HUES64 (cell line): ENCODE measurements at regions not wholly inside any gene's neighbourhood (a gene's known extent, or its start where the extent isn't known, plus 50 kb on each side); places are given as distances from the start of the nearest gene placed in this dataset.

ENCODE experiments used
- H3K27ac ChIP-seq: 2 replicates; pipeline ENCODE4 v1.7.0; 2013; ENCODE audit warnings: low read depth, low read length, inconsistent platforms
- H3K27me3 ChIP-seq: 2 replicates; pipeline ENCODE4 v1.6.1; 2013; ENCODE audit warnings: mild to moderate bottlenecking, low read length; ENCODE audit not compliant: insufficient read depth
- H3K36me3 ChIP-seq: 2 replicates; pipeline ENCODE4 v1.6.1; 2013; ENCODE audit warnings: mild to moderate bottlenecking, low read length; ENCODE audit not compliant: insufficient read depth
- H3K4me1 ChIP-seq: 2 replicates; pipeline ENCODE4 v1.6.1; 2013; ENCODE audit warnings: mild to moderate bottlenecking, low read length, moderate library complexity; ENCODE audit not compliant: insufficient read depth
- H3K4me3 ChIP-seq: 2 replicates; pipeline ENCODE4 v1.5.1; 2013; ENCODE audit warnings: mild to moderate bottlenecking, low read length, moderate library complexity
- H3K9ac ChIP-seq: 2 replicates; pipeline ENCODE4 v1.6.1; 2013; ENCODE audit warnings: mild to moderate bottlenecking, low read depth, low read length
- H3K9me3 ChIP-seq: 2 replicates; pipeline ENCODE4 v1.6.1; 2013; ENCODE audit warnings: low read depth, low read length; ENCODE audit not compliant: insufficient read depth
- WGBS: fragments of 150-250, 120-280 bp; methylation state at CpG from one replicate; pipeline ENCODE4 v1.1.7; 2013; ENCODE audit warnings: missing lambda C conversion rate; 5-methylcytosine and 5-hydroxymethylcytosine counted together

- Histone ChIP-seq H3K4me1 (no peaks in the 10 kb centered on the region), H3K27me3 (no peaks in the 10 kb centered on the region), H3K9me3 (no peaks in the 10 kb centered on the region), H3K4me3 (no peak overlapping the region), H3K9ac (no peak overlapping the region), H3K27ac (no peak overlapping the region), H3K36me3 (no peaks in the 10 kb centered on the region)
- WGBS, result 89% methylated on average over 4 of the region's 4 CpGs
Observed at GRCh38 chr11:134807997-134808396, 396.0 kb upstream of the B3GAT1 start.

DNA sequence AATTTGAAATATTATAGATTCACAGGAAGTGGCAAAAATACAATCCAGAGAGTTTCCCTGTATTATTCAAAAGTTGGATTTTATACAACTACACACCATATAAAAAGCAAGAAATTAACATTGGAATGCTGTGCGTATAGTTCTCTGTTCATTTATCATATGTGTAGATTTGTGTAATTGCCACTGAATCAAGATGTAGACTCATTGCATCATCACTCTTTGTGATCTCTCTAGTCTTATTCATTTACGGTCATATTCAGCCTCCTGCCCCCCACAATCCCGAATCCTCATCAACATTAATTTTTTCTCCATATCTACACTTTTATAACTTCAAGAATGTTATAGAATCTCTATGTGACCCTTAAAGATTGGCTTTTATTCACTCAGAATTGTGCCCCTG lies 390.6 kb upstream of the B3GAT1 start:
- no peaks in the 10 kb centered on the region for H3K36me3 ChIP-seq
- H3K9ac ChIP-seq, result no peak overlapping the region
- no peak overlapping the region for H3K27ac ChIP-seq
- no peak overlapping the region for H3K4me3 ChIP-seq
- 91% methylated on average over 2 of the region's 3 CpGs for WGBS
- H3K9me3 ChIP-seq, result no peaks in the 10 kb centered on the region
- H3K27me3 ChIP-seq, result no peaks in the 10 kb centered on the region
- H3K4me1 ChIP-seq, result peaks cover 25% of the 10 kb centered on the region

- Histone ChIP-seq H3K36me3 (no peaks in the 10 kb centered on the region), H3K27me3 (no peaks in the 10 kb centered on the region), H3K27ac (no peak overlapping the region), H3K4me3 (0 out of 2 replicates have a peak overlapping the region, but pooled peaks have one; percentile 1), H3K9ac (no peak overlapping the region), H3K9me3 (no peaks in the 10 kb centered on the region), H3K4me1 (peaks cover 25% of the 10 kb centered on the region)
- 36% methylated on average over 6 of the region's 6 CpGs for WGBS
Observed at GRCh38 chr11:134802116-134802515, 390.1 kb upstream of the B3GAT1 start.

- Histone ChIP-seq H3K4me1 (peaks cover 25% of the 10 kb centered on the region), H3K9me3 (no peaks in the 10 kb centered on the region), H3K27ac (no peak overlapping the region), H3K9ac (no peak overlapping the region; the same call in 1 of the 2 replicates), H3K36me3 (no peaks in the 10 kb centered on the region), H3K4me3 (0 out of 2 replicates have a peak overlapping the region, but pooled peaks have one; percentile 1), H3K27me3 (no peaks in the 10 kb centered on the region)
- WGBS, result 32% methylated on average over 5 of the region's 5 CpGs
Observed at GRCh38 chr11:134801570-134801969, 389.5 kb upstream of the B3GAT1 start.

GRCh38 chr11:134800826-134801225 lies 388.8 kb upstream of the B3GAT1 start:
- Histone ChIP-seq H3K9ac (no peak overlapping the region), H3K36me3 (no peaks in the 10 kb centered on the region), H3K4me1 (peaks cover 25% of the 10 kb centered on the region), H3K27ac (no peak overlapping the region), H3K4me3 (no peak overlapping the region), H3K9me3 (no peaks in the 10 kb centered on the region), H3K27me3 (no peaks in the 10 kb centered on the region)
- WGBS, result 81% methylated on average over 11 of the region's 11 CpGs

DNA sequence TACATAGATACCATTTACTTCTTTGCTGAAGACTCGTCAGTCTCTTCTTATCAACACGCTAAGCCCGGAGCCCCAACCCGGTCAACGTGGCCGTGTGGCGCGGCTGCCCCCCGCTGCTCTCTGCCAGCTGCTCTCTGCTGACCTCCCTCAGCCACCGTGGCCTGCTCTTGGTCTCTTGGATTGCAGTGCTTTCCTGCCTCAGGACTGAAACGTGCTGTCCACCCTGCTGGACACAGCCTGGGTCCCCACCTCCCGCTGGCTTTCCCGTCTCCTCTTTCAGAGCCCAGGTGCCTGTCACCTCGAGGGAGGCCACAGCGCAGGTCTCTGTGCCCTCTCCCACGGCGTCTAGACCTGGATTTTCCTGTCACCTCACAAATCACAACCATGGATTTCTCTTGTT lies 388.1 kb upstream of the B3GAT1 start:
- H3K36me3 ChIP-seq, result no peaks in the 10 kb centered on the region
- H3K27ac ChIP-seq, result no peak overlapping the region
- no peak overlapping the region for H3K4me3 ChIP-seq
- no peak overlapping the region for H3K9ac ChIP-seq
- no peaks in the 10 kb centered on the region for H3K9me3 ChIP-seq
- H3K4me1 ChIP-seq, result peaks cover 25% of the 10 kb centered on the region
- H3K27me3 ChIP-seq, result no peaks in the 10 kb centered on the region
- WGBS, result 90% methylated on average over 17 of the region's 17 CpGs

GRCh38 chr11:134799386-134799785 lies 387.3 kb upstream of the B3GAT1 start:
- no peaks in the 10 kb centered on the region for H3K36me3 ChIP-seq
- no peak overlapping the region for H3K4me3 ChIP-seq
- WGBS, result 85% methylated on average over 8 of the region's 8 CpGs
- no peaks in the 10 kb centered on the region for H3K27me3 ChIP-seq
- H3K9me3 ChIP-seq, result no peaks in the 10 kb centered on the region
- no peak overlapping the region for H3K27ac ChIP-seq
- H3K4me1 ChIP-seq, result peaks cover 25% of the 10 kb centered on the region
- H3K9ac ChIP-seq, result no peak overlapping the region

- Histone ChIP-seq H3K27ac (no peak overlapping the region), H3K36me3 (no peaks in the 10 kb centered on the region), H3K4me1 (peaks cover 21% of the 10 kb centered on the region), H3K4me3 (no peak overlapping the region), H3K9me3 (no peaks in the 10 kb centered on the region), H3K27me3 (peaks cover 5% of the 10 kb centered on the region; the same call in 1 of the 2 replicates), H3K9ac (no peak overlapping the region)
- 92% methylated on average over 17 of the region's 17 CpGs for WGBS
Observed at GRCh38 chr11:134797411-134798089, 385.5 kb upstream of the B3GAT1 start.

DNA sequence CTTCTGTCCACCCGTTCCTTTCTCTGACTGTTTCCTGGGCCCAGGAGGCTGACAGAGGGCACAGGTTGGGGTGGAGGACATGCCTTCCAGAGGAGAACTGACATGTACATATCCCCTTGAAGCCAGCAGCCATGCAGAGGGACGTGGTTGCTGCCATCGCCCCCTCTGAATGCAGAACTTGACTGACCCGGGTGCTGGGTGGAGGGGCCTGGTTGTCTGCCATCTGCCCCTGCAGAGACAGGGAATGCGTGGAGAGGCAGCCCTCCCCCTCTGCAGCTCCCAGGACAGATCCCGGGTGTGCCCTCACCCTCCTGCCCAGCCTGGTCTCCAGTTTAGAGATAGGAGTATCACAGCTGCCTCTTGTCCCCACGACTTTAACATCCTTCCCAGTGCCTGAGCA lies 383.0 kb upstream of the B3GAT1 start:
- no peaks in the 10 kb centered on the region for H3K4me1 ChIP-seq
- 91% methylated on average over 7 of the region's 7 CpGs for WGBS

GRCh38 chr11:134794192-134794591 lies 382.1 kb upstream of the B3GAT1 start:
- peaks cover 5% of the 10 kb centered on the region; the same call in 1 of the 2 replicates for H3K27me3 ChIP-seq
- no peaks in the 10 kb centered on the region for H3K4me1 ChIP-seq
- 88% methylated on average over 9 of the region's 9 CpGs for WGBS
- H3K9ac ChIP-seq, result no peak overlapping the region
- no peaks in the 10 kb centered on the region for H3K36me3 ChIP-seq
- H3K9me3 ChIP-seq, result no peaks in the 10 kb centered on the region
- no peak overlapping the region for H3K27ac ChIP-seq
- no peak overlapping the region for H3K4me3 ChIP-seq

More for the DNA sequence above, 383.0 kb upstream of the B3GAT1 start:
- no peak overlapping the region for H3K9ac ChIP-seq
- H3K27ac ChIP-seq, result no peak overlapping the region
- no peak overlapping the region for H3K4me3 ChIP-seq
- H3K27me3 ChIP-seq, result peaks cover 5% of the 10 kb centered on the region; the same call in 1 of the 2 replicates
- no peaks in the 10 kb centered on the region for H3K9me3 ChIP-seq
- no peaks in the 10 kb centered on the region for H3K36me3 ChIP-seq

DNA sequence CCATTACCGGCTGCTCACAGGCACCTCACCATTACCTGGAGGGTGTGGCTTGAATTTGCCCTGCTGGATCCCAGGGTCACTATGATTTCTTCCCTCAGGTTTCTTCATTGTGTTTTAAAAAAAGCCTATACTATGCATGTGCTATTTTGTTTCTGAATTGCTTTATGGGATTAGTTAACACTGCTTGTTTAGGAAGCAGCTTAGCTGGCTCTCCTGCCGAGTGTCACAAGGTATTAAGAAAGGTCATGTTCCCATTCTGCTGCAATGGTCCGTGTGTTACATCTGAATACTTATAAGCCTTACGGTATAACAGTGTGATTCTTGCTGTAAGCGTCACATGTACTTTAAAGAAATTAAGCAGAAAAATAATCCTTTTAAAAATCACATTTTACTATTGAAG lies 380.6 kb upstream of the B3GAT1 start:
- Histone ChIP-seq H3K9me3 (no peaks in the 10 kb centered on the region), H3K27me3 (peaks cover 5% of the 10 kb centered on the region; the same call in 1 of the 2 replicates), H3K4me1 (no peaks in the 10 kb centered on the region), H3K27ac (no peak overlapping the region), H3K36me3 (no peaks in the 10 kb centered on the region), H3K4me3 (no peak overlapping the region), H3K9ac (no peak overlapping the region)
- WGBS, result 74% methylated on average over 4 of the region's 5 CpGs
